Motor neuron (in vitro differentiated cells): ENCODE measurements at regions not wholly inside any gene's neighbourhood (a gene's known extent, or its start where the extent isn't known, plus 50 kb on each side); places are given as distances from the start of the nearest gene placed in this dataset.
A peak's percentile ranks its signal among the peaks of the same experiment; 100 is the strongest.

Experiments used
- ATAC-seq, 8 experiments: fragments of 200-7000 bp; cut with Tn5 transposase; replicated peaks in 6 of 8; 2 replicates each; pipeline ENCODE4 v1.8.0; 2021; ENCODE audit warnings: mild to moderate bottlenecking in 8 of 8, moderate library complexity in 8 of 8
- H3K27ac ChIP-seq, 2 donors: fragments of 250-450 bp; sonication (Bioruptor Pico); 2 replicates each; pipeline ENCODE4 v1.9.0; 2021; ENCODE audit warnings: antibody characterized with exemption in 2 of 2, mild to moderate bottlenecking in 2 of 2, moderate library complexity in 1 of 2
- H3K4me1 ChIP-seq, 2 donors: fragments of 250-450 bp; sonication (Bioruptor Pico); replicated peaks in 1 of 2; 2 replicates each; pipeline ENCODE4 v1.6.1; 2021; ENCODE audit warnings: antibody characterized with exemption in 2 of 2, mild to moderate bottlenecking in 2 of 2, moderate library complexity in 1 of 2
- H3K4me3 ChIP-seq, 5 donors: fragments of 250-450 bp; sonication (Bioruptor Pico); 2 replicates each; pipeline ENCODE4 v1.9.0; 2021; ENCODE audit warnings: antibody characterized with exemption in 5 of 5, mild to moderate bottlenecking in 5 of 5, moderate library complexity in 4 of 5
- WGBS, 10 experiments: fragments of 450-650 bp; shearing (Covaris generic); methylation state at CpG; one replicate each; pipeline ENCODE4 v1.0.0; 2022; 5-methylcytosine and 5-hydroxymethylcytosine counted together
- in situ Hi-C, 9 experiments: fragments of 400-800 bp; cut with MboI; loops; one replicate each; pipeline ENCODE4 v1.15.0; 2021; ENCODE audit warnings: low sequenced_read_pairs in 9 of 9, low pct_unique_long_range_greater_than_20kb in 2 of 9; ENCODE audit not compliant: unreplicated experiment in 9 of 9

- no peak for ATAC-seq
- H3K4me3 ChIP-seq, result no peak overlapping the region
- 5 to 100% (median 73%) methylated on average over 1 to 3 of the region's 3 CpGs for WGBS, 10 experiments
- H3K27ac ChIP-seq, result no peak overlapping the region
- in situ Hi-C loops, result no loop called here
- H3K4me1 ChIP-seq, result no peaks in the 10 kb centered on the region
These were observed 917.7 kb upstream of the SLC10A2 start for GRCh38 chr13:103983948-103984347.

DNA sequence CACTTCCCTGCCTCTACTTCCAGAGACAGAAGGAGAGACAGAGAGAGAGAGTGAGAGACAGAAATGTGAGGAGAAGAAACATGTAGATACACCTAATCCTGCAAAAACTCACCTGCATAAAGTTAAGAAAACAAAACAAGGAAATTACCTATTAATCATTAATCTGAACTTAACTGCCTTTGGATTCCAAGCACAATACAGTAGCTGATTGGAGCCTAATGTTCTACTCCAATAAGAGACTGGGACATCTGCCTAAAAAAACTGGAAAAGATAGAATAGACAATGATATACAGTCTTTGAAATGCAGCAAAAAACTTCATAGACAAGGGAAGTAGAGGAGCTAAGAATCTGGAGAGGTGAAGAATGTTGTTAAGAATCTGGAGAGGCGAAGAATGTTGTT lies 910.2 kb upstream of the SLC10A2 start:
- in situ Hi-C loops, result no loop called here
- Histone ChIP-seq H3K4me1 (no peaks in the 10 kb centered on the region), H3K27ac (no peak overlapping the region), H3K4me3 (no peak overlapping the region)
- no peak for ATAC-seq
- 0 to 100% (median 80%) methylated on average over 1 of the region's 1 CpG; no CpG with 5 or more reads in 1 of the 10 experiments for WGBS, 10 experiments

- 0 to 100% (median 83%) methylated on average over 1 of the region's 1 CpG for WGBS, 10 experiments
These were observed 907.5 kb upstream of the SLC10A2 start for GRCh38 chr13:103973740-103974139.

GRCh38 chr13:103969520-103970050 lies 903.4 kb upstream of the SLC10A2 start:
- 0 to 100% (median 75%) methylated on average over 1 to 4 of the region's 4 CpGs for WGBS, 10 experiments
- ATAC-seq, result peak in 3 of 8 experiments; percentile 43 to 89 (median 68)
- in situ Hi-C loops, result no loop called here
- Histone ChIP-seq H3K4me3 (no peak overlapping the region), H3K4me1 (peaks cover 5 to 9% of the 10 kb centered on the region in 2 donors), H3K27ac (no peak overlapping the region)

More at GRCh38 chr13:103973740-103974139, 907.5 kb upstream of the SLC10A2 start:
- Histone ChIP-seq H3K27ac (no peak overlapping the region), H3K4me1 (no peaks in the 10 kb centered on the region), H3K4me3 (no peak overlapping the region)
- in situ Hi-C loops, result no loop called here
- ATAC-seq, result no peak

DNA sequence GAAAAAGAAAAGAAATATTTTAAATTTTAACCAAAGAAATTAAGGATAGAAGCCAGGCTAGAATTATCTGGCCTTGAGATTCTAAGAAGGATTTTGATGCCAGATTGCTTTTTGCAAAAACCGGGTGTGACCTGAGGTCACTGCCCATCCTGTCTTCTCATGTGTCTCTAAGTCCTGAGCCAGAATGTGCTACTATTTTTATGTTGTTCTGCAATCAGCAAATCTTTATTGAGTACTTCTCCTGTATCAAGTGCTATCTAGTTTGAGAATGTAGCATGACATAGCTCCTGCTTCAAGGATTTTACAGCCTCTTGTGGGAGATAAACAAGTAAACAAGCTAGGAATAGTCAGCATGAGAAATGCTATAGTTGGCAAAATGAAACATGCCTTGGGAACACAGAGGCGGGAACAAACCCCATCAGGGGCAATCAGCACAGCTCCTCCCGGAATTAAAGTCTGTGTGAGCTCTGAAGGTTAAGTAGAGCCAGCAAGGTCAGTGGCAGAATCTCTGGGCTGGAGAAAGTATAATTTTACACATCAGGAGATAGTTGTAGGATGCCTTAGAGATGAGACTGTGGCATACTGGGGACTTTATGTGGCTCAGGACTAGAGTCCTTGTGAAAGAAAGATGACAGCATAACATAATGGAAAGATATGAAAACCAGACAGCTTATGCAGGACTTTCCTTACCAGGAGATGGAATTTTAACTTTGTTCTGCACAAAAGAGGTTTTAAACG lies 899.5 kb upstream of the SLC10A2 start:
- peak in 1 of 8 experiments; percentile 38 for ATAC-seq
- Histone ChIP-seq H3K27ac (no peak overlapping the region), H3K4me1 (peaks cover 5 to 9% of the 10 kb centered on the region in 2 donors), H3K4me3 (no peak overlapping the region)
- in situ Hi-C loops, result no loop called here
- 0 to 79% (median 58%) methylated on average over 2 to 4 of the region's 4 CpGs for WGBS, 10 experiments

- H3K4me1 ChIP-seq, result peaks cover 5 to 25% of the 10 kb centered on the region in 2 donors
- no peak overlapping the region for H3K4me3 ChIP-seq
- H3K27ac ChIP-seq, result no peak overlapping the region
- in situ Hi-C loops, result no loop called here
- WGBS, 10 experiments, result 13 to 100% (median 74%) methylated on average over 1 to 2 of the region's 2 CpGs; no CpG with 5 or more reads in 2 of the 10 experiments
- ATAC-seq, result no peak
These were observed 895.6 kb upstream of the SLC10A2 start for GRCh38 chr13:103961784-103962183.

GRCh38 chr13:103961129-103961528 lies 894.9 kb upstream of the SLC10A2 start:
- in situ Hi-C loops, result no loop called here
- peaks cover 5 to 23% of the 10 kb centered on the region in 2 donors for H3K4me1 ChIP-seq
- H3K4me3 ChIP-seq, result no peak overlapping the region
- no peak for ATAC-seq
- no peak overlapping the region for H3K27ac ChIP-seq

- Histone ChIP-seq H3K27ac (no peak overlapping the region), H3K4me1 (peaks cover 0 to 15% of the 10 kb centered on the region in 2 donors), H3K4me3 (no peak overlapping the region)
- ATAC-seq, result no peak
- in situ Hi-C loops, result no loop called here
These were observed 893.8 kb upstream of the SLC10A2 start for GRCh38 chr13:103960001-103960400.

GRCh38 chr13:103958691-103959090 lies 892.5 kb upstream of the SLC10A2 start:
- H3K4me1 ChIP-seq, result peaks cover 0 to 15% of the 10 kb centered on the region in 2 donors
- ATAC-seq, result no peak
- 6 to 100% (median 85%) methylated on average over 1 to 2 of the region's 2 CpGs for WGBS, 10 experiments
- H3K4me3 ChIP-seq, result no peak overlapping the region
- in situ Hi-C loops, result no loop called here
- no peak overlapping the region for H3K27ac ChIP-seq

DNA sequence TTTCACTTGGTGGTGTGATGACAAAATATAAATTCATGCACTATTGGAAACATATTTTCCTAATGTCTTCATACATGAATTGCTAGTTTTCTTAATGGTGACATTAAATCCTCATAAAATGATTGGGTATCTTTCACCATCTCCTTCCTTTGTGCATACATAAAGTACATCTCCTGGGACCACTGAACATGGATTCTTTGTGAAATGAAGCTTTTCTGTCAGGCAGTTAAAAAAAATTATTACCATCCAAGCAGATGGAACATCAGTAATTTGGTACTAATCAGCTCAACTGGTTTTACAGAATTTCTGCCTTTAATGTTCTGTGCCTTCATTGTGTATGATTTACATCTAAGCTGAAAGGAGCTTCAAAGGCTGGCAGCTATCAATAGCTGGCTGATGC lies 891.7 kb upstream of the SLC10A2 start:
- peak in 3 of 8 experiments; percentile 46 to 82 (median 61) for ATAC-seq
- in situ Hi-C loops, result no loop called here
- H3K4me1 ChIP-seq, result peaks cover 0 to 15% of the 10 kb centered on the region in 2 donors
- no peak overlapping the region for H3K4me3 ChIP-seq
- H3K27ac ChIP-seq, result no peak overlapping the region

- Histone ChIP-seq H3K4me3 (no peak overlapping the region), H3K4me1 (peaks cover 0 to 15% of the 10 kb centered on the region in 2 donors), H3K27ac (no peak overlapping the region)
- in situ Hi-C loops, result no loop called here
- WGBS, 10 experiments, result 0 to 100% (median 81%) methylated on average over 1 to 5 of the region's 6 CpGs; no CpG with 5 or more reads in 5 of the 10 experiments
- ATAC-seq, result no peak
These were observed 887.6 kb upstream of the SLC10A2 start for GRCh38 chr13:103953859-103954258.

DNA sequence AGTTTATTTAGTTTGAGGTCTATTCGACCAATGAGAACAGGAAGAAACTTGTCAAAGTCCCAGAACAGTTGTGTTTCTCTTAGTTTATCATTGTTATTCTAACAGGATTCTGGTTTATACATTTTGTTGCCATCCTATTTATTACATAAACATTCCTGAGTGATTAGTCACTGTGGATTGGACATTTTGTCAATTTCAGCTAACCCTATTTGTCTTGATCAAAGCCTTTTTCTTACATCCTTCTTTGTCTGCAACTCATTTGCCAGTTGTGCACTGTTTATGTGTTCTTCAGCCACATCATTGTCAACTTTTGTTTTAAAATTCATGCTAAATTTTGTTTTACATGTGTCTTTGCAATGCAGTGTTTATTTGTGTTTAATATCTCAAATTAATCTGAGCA lies 886.0 kb upstream of the SLC10A2 start:
- Histone ChIP-seq H3K4me3 (no peak overlapping the region), H3K4me1 (peaks cover 0 to 2% of the 10 kb centered on the region in 2 donors), H3K27ac (no peak overlapping the region)
- WGBS, 10 experiments, result 0 to 91% (median 78%) methylated on average over 1 of the region's 1 CpG
- in situ Hi-C loops, result no loop called here
- ATAC-seq, result no peak

DNA sequence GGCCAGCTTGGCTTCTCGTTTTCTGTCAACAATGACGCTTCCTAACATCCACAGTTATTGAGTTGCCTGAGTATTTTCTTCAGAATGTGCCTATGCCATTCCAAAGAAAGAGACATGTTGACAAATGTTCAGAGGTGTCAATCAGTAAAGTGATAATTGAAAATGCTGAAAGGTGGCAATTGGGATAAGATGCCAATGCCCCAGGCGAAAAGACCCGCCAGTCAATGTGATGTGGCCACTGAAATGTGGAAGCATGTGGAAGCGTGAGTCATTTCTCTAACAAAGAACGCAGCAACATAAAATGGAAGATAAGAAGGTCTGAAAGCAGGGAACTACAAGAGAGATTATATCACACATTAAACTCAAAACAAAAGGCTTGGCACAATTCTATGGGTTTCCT lies 882.2 kb upstream of the SLC10A2 start:
- in situ Hi-C loops, result no loop called here
- Histone ChIP-seq H3K4me1 (no peaks in the 10 kb centered on the region), H3K27ac (no peak overlapping the region), H3K4me3 (no peak overlapping the region)
- WGBS, 10 experiments, result 0 to 100% (median 86%) methylated on average over 2 to 6 of the region's 6 CpGs
- ATAC-seq, result no peak

DNA sequence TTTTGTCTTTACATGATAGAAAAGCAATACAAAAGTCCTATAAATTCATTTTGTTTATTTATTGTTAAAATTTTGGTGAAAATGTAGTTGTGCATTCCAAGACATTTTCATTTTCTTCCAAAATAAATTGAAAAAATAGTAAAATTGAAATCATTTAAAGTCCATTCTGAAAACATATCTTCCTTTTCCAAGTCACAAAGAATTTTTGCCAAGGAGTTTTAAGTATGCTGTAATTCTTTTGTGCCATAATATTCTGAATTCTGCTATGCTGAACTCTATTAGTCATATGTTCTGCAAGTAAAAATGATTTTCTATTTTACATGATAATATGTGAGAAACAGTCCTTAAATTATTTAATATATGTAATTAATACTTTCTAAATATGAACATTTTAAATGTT lies 879.6 kb upstream of the SLC10A2 start:
- no peak overlapping the region for H3K27ac ChIP-seq
- in situ Hi-C loops, result no loop called here

More for the DNA sequence above, 879.6 kb upstream of the SLC10A2 start:
- no peaks in the 10 kb centered on the region for H3K4me1 ChIP-seq
- no peak for ATAC-seq
- H3K4me3 ChIP-seq, result no peak overlapping the region
